Panc1 (cell line): ENCODE measurements at regions not wholly inside any gene's neighbourhood (a gene's known extent, or its start where the extent isn't known, plus 50 kb on each side); places are given as distances from the start of the nearest gene placed in this dataset.

Experiments used
- ATAC-seq: fragments of 200-7000 bp; cut with Tn5 transposase; 2 replicates; pipeline ENCODE4 v1.9.1; 2020; ENCODE audit warnings: mild to moderate bottlenecking, moderate library complexity
- BruUV-seq: library from RNA; stranded (reverse); fragments of 400-500 nt; replicated peaks from 2 replicates; lab custom pipeline; 2021; lab: Mats Ljungman, UMichigan
- CTCF ChIA-PET: fragments of 300-600 bp; sonication (Branson Sonifier 250); formaldehyde crosslinking; loops from one replicate; lab custom pipeline; 2022; ENCODE audit warnings: antibody characterized with exemption; lab: Charles Lee
- POLR2A ChIA-PET: fragments of 300-600 bp; sonication (Branson Sonifier 250); formaldehyde crosslinking; loops from one replicate; lab custom pipeline; 2022; ENCODE audit warnings: antibody characterized with exemption; lab: Charles Lee
- DNase-seq: peaks from one replicate; pipeline ENCODE4 v3.0.0-alpha.2; 2010; ENCODE audit warnings: low read depth, low spot score
- H3K27ac ChIP-seq: 2 replicates; pipeline ENCODE4 v1.5.1; 2011; ENCODE audit warnings: mild to moderate bottlenecking, low read length, inconsistent platforms
- H3K27me3 ChIP-seq: fragments of 200-500 bp; sonication (Bioruptor generic); 2 replicates; pipeline ENCODE4 v1.6.0; 2014; ENCODE audit warnings: low read length, inconsistent platforms; ENCODE audit not compliant: control insufficient read depth, insufficient read depth
- H3K36me3 ChIP-seq: fragments of 200-500 bp; sonication (Bioruptor generic); 2 replicates; pipeline ENCODE4 v1.5.1; 2014; ENCODE audit warnings: inconsistent platforms, mild to moderate bottlenecking, low read length, moderate library complexity; ENCODE audit not compliant: control insufficient read depth, insufficient read depth
- H3K4me1 ChIP-seq: 2 replicates; pipeline ENCODE4 v1.5.1; 2011; ENCODE audit warnings: inconsistent platforms, mild to moderate bottlenecking, low read length, moderate library complexity; ENCODE audit not compliant: control insufficient read depth, insufficient read depth
- H3K4me3 ChIP-seq, 2 experiments: 2 replicates each; pipeline ENCODE4 v1.5.1; 2011 to 2012; ENCODE audit warnings: low read depth in 2 of 2, low read length in 2 of 2, mild to moderate bottlenecking in 2 of 2, inconsistent platforms in 1 of 2, moderate library complexity in 1 of 2
- H3K9me3 ChIP-seq: fragments of 200-500 bp; sonication (Bioruptor generic); 2 replicates; pipeline ENCODE4 v1.5.1; 2014; ENCODE audit warnings: low read depth, mild to moderate bottlenecking, inconsistent platforms, low read length, moderate library complexity; ENCODE audit not compliant: control insufficient read depth, insufficient read depth
- CTCF ChIP-seq: fragments of 450-650 bp; IDR thresholded peaks from 2 replicates; pipeline ENCODE4 v1.5.1; 2017; ENCODE audit warnings: mild to moderate bottlenecking
- POLR2AphosphoS5 ChIP-seq: IDR thresholded peaks from 2 replicates; pipeline ENCODE4 v1.6.1; 2012; ENCODE audit warnings: mild to moderate bottlenecking, low read depth, low read length, moderate library complexity
- REST ChIP-seq, 2 experiments: IDR thresholded peaks; 2 replicates each; pipeline ENCODE4 v1.6.1; 2011 to 2012; ENCODE audit warnings: low read depth in 2 of 2, control low read depth in 1 of 2, low read length in 1 of 2, mild to moderate bottlenecking in 1 of 2, moderate library complexity in 1 of 2; ENCODE audit not compliant: insufficient read depth in 1 of 2
- SIN3A ChIP-seq: IDR thresholded peaks from 2 replicates; pipeline ENCODE4 v1.6.1; 2012; ENCODE audit warnings: low read depth, mild to moderate bottlenecking, low read length, moderate library complexity, borderline replicate concordance; ENCODE audit not compliant: insufficient read depth
- TCF7L2 ChIP-seq: IDR thresholded peaks from 2 replicates; pipeline ENCODE4 v1.6.1; 2011; ENCODE audit warnings: mild to moderate bottlenecking, low read depth, low read length, inconsistent platforms
- in situ Hi-C: cut with HindIII; loops from 2 replicates; pipeline ENCODE4 v1.10.0; 2016; ENCODE audit warnings: low sequenced_read_pairs, low pct_unique_long_range_greater_than_20kb
- intact Hi-C: fragments of 100-400 bp; cut with micrococcal nuclease; formaldehyde crosslinking; loops from one replicate; pipeline ENCODE4 v1.10.0; 2022; ENCODE audit not compliant: unreplicated experiment

GRCh38 chr13:80877944-80878241, 537.0 kb upstream of the SPRY2 start:
- Histone ChIP-seq H3K27ac (no peak overlapping the region), H3K4me1 (no peaks in the 10 kb centered on the region), H3K27me3 (no peaks in the 10 kb centered on the region), H3K9me3 (no peaks in the 10 kb centered on the region), H3K4me3 (no peak overlapping the region), H3K36me3 (no peaks in the 10 kb centered on the region)
- POLR2A ChIA-PET = no interaction called here
- intact Hi-C loops = no loop called here
- no TSS peak for BruUV-seq
- ATAC-seq (no peak), DNase-seq (no peak)
- TF ChIP-seq REST (IDR thresholded peaks at IDR 0.05; ENCODE audit: insufficient read depth in 1 of 2, low read depth in 2 of 2, low read length in 1 of 2) (no peak), SIN3A (no peak), POLR2AphosphoS5 (no peak), TCF7L2 (no peak), CTCF (no peak)
- CTCF ChIA-PET = interaction anchor here (0.6 kb wide), 1 partner anchor 338 kb away, joined by 3 read pairs; no protein-coding TSS in a partner anchor
- in situ Hi-C loops = no loop called here

- Histone ChIP-seq H3K27ac (no peak overlapping the region), H3K4me1 (no peaks in the 10 kb centered on the region), H3K9me3 (no peaks in the 10 kb centered on the region), H3K27me3 (no peaks in the 10 kb centered on the region), H3K4me3 (no peak overlapping the region), H3K36me3 (no peaks in the 10 kb centered on the region)
- no peak for DNase-seq
- POLR2A ChIA-PET = no interaction called here
- TF ChIP-seq POLR2AphosphoS5 = no peak
- no peak for TF ChIP-seq REST (IDR thresholded peaks at IDR 0.05; ENCODE audit: insufficient read depth in 1 of 2, low read depth in 2 of 2, low read length in 1 of 2)
- no peak for TF ChIP-seq SIN3A
- TF ChIP-seq CTCF = no peak
- TF ChIP-seq TCF7L2 = no peak
- BruUV-seq = no TSS peak
- in situ Hi-C loops = no loop called here
- ATAC-seq = no peak
- intact Hi-C loops = no loop called here
- CTCF ChIA-PET = interaction anchor here (0.6 kb wide), 1 partner anchor 338 kb away, joined by 3 read pairs; no protein-coding TSS in a partner anchor
Observed at GRCh38 chr13:80877209-80877943, 536.5 kb upstream of the SPRY2 start.
